ENCODE measurements at regions not wholly inside any gene's neighbourhood (a gene's known extent, or its start where the extent isn't known, plus 50 kb on each side); places are given as distances from the start of the nearest gene placed in this dataset.

DNA sequence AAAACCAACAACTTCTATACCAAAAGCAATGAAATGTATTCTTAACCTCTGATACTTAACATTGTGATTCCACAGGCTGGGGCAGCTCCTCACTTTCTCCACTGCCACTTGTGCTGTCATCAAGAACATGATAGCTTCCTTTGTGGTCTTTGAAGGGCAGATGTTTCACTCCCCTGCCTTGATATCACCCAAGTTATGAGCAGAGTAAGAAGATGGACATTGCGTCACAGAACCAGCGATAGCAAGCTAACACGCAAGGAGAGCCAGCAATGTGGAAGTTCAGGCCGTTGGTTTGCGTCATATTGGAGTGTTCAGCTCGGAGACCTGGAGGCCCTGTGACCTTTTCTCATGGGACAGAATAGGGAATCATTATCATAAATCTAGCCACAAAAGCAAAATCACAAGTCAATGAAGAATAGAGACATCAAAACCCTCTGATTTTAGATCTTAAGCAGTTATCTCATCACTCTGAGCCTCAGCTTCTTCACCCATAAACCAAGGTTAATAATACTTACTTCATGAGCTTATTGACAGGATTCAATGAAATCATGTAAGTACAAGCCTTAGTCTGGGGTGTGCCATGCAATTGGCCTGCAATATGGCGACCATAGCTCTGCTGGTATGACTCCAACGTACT, 183.8 kb upstream of the THBS1 start:
- Mint-ChIP-seq H3K4me3 (no peak overlapping the region), H3K36me3 (no peaks in the 10 kb centered on the region), H3K4me1 (no peaks in the 10 kb centered on the region), H3K9me3 (no peaks in the 10 kb centered on the region), H3K27me3 (ENCODE audit: low read depth) (no peaks in the 10 kb centered on the region), H3K27ac (no peak overlapping the region)
- DNase-seq (ENCODE audit: low spot score) (no peak), ATAC-seq (no peak)
- POLR2A ChIA-PET, result no interaction called here
- CTCF ChIA-PET, result interaction anchor here (0.7 kb wide), 1 partner anchor 360 kb away, joined by 3 read pairs; no protein-coding TSS in a partner anchor
- TF ChIP-seq RORB (CRISPR knock-in tag; IDR thresholded peaks at IDR 0.05) (no peak), ZNF416 (CRISPR knock-in tag; IDR thresholded peaks at IDR 0.05) (no peak), RELA (CRISPR knock-in tag; IDR thresholded peaks at IDR 0.05; ENCODE audit: borderline replicate concordance) (no peak), OVOL2 (CRISPR knock-in tag; IDR thresholded peaks at IDR 0.05; ENCODE audit: borderline replicate concordance) (no peak), TP53 (CRISPR knock-in tag; IDR thresholded peaks at IDR 0.05) (no peak), MXD4 (CRISPR knock-in tag; IDR thresholded peaks at IDR 0.05; ENCODE audit: borderline replicate concordance) (no peak), NFYB (CRISPR knock-in tag; conservative IDR thresholded peaks at IDR 0.05; ENCODE audit: low read depth) (no peak), HMGA2 (CRISPR knock-in tag; IDR thresholded peaks at IDR 0.05) (no peak), ZNF219 (CRISPR knock-in tag; IDR thresholded peaks at IDR 0.05; ENCODE audit: borderline replicate concordance) (no peak), ZNF317 (CRISPR knock-in tag; IDR thresholded peaks at IDR 0.05; ENCODE audit: borderline replicate concordance, low read depth) (no peak), GTF2I (CRISPR knock-in tag; conservative IDR thresholded peaks at IDR 0.05) (no peak), SMAD3 (CRISPR knock-in tag; IDR thresholded peaks at IDR 0.05; ENCODE audit: borderline replicate concordance) (no peak)
- TF ChIP-seq, protein P1, sequence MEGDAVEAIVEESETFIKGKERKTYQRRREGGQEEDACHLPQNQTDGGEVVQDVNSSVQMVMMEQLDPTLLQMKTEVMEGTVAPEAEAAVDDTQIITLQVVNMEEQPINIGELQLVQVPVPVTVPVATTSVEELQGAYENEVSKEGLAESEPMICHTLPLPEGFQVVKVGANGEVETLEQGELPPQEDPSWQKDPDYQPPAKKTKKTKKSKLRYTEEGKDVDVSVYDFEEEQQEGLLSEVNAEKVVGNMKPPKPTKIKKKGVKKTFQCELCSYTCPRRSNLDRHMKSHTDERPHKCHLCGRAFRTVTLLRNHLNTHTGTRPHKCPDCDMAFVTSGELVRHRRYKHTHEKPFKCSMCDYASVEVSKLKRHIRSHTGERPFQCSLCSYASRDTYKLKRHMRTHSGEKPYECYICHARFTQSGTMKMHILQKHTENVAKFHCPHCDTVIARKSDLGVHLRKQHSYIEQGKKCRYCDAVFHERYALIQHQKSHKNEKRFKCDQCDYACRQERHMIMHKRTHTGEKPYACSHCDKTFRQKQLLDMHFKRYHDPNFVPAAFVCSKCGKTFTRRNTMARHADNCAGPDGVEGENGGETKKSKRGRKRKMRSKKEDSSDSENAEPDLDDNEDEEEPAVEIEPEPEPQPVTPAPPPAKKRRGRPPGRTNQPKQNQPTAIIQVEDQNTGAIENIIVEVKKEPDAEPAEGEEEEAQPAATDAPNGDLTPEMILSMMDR (IDR thresholded peaks at IDR 0.05), result no peak
- TF ChIP-seq, protein P2, sequence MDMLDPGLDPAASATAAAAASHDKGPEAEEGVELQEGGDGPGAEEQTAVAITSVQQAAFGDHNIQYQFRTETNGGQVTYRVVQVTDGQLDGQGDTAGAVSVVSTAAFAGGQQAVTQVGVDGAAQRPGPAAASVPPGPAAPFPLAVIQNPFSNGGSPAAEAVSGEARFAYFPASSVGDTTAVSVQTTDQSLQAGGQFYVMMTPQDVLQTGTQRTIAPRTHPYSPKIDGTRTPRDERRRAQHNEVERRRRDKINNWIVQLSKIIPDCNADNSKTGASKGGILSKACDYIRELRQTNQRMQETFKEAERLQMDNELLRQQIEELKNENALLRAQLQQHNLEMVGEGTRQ (CRISPR knock-in tag; IDR thresholded peaks at IDR 0.05), result no peak
- TF ChIP-seq, protein P3, sequence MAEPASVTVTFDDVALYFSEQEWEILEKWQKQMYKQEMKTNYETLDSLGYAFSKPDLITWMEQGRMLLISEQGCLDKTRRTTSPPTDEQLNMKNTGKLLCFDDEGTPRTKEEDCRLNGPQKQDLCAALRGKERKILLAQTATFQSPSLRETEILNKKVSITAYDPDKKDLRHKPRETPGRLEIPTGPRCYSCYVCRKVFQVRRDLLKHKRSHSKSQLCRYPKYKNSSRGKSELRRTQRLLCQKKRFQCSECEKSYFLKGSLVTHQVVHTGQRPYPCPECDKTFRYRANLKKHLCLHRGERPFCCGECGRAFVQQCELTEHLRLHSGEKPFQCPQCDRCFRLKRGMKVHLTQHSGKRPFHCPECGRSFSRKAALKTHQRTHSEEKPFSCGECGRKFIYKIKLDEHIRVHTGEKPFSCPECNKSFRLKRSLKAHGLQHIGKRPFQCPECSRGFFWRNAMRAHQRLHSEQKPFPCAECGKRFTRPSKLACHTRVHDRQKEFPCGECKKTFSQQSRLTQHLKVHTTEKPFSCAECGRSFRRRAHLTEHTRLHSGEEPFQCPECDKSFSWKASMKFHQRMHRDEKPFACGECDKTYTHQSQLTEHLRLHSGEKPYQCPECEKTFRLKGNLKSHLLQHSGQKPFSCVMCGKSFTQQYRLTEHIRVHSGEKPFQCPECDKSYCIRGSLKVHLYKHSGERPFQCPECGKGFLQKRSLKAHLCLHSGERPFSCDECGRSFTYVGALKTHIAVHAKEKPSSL (CRISPR knock-in tag; conservative IDR thresholded peaks at IDR 0.05), result no peak
- TF ChIP-seq, protein P4, sequence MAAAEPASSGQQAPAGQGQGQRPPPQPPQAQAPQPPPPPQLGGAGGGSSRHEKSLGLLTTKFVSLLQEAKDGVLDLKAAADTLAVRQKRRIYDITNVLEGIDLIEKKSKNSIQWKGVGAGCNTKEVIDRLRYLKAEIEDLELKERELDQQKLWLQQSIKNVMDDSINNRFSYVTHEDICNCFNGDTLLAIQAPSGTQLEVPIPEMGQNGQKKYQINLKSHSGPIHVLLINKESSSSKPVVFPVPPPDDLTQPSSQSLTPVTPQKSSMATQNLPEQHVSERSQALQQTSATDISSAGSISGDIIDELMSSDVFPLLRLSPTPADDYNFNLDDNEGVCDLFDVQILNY (CRISPR knock-in tag; IDR thresholded peaks at IDR 0.05), result no peak

DNA sequence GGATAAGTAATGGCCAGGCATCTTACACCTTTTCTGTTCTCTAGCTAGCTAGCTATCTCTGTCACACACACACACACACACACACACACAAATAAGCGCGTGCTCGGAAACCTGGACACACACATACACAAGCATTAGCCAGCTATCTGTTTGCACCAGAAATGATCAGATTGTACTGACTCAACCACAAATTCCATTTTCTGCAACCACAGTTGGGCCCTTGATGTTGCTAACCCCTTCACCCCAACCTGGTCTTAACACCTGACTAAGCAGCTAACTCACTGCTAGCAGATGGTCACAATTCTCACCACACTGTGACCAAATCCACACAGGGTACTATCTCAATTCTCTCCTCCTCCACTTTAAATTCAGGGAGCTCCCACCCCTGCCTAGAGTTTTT, 183.0 kb upstream of the THBS1 start:
- Mint-ChIP-seq H3K9me3 (no peaks in the 10 kb centered on the region), H3K4me3 (no peak overlapping the region), H3K36me3 (no peaks in the 10 kb centered on the region), H3K27ac (no peak overlapping the region), H3K27me3 (ENCODE audit: low read depth) (no peaks in the 10 kb centered on the region), H3K4me1 (no peaks in the 10 kb centered on the region)
- DNase-seq (ENCODE audit: low spot score) (no peak), ATAC-seq (no peak)
- CTCF ChIA-PET, result no interaction called here
- POLR2A ChIA-PET, result no interaction called here
- no peak for TF ChIP-seq ZNF121 (CRISPR knock-in tag; IDR thresholded peaks at IDR 0.05)
- TF ChIP-seq, protein P5, sequence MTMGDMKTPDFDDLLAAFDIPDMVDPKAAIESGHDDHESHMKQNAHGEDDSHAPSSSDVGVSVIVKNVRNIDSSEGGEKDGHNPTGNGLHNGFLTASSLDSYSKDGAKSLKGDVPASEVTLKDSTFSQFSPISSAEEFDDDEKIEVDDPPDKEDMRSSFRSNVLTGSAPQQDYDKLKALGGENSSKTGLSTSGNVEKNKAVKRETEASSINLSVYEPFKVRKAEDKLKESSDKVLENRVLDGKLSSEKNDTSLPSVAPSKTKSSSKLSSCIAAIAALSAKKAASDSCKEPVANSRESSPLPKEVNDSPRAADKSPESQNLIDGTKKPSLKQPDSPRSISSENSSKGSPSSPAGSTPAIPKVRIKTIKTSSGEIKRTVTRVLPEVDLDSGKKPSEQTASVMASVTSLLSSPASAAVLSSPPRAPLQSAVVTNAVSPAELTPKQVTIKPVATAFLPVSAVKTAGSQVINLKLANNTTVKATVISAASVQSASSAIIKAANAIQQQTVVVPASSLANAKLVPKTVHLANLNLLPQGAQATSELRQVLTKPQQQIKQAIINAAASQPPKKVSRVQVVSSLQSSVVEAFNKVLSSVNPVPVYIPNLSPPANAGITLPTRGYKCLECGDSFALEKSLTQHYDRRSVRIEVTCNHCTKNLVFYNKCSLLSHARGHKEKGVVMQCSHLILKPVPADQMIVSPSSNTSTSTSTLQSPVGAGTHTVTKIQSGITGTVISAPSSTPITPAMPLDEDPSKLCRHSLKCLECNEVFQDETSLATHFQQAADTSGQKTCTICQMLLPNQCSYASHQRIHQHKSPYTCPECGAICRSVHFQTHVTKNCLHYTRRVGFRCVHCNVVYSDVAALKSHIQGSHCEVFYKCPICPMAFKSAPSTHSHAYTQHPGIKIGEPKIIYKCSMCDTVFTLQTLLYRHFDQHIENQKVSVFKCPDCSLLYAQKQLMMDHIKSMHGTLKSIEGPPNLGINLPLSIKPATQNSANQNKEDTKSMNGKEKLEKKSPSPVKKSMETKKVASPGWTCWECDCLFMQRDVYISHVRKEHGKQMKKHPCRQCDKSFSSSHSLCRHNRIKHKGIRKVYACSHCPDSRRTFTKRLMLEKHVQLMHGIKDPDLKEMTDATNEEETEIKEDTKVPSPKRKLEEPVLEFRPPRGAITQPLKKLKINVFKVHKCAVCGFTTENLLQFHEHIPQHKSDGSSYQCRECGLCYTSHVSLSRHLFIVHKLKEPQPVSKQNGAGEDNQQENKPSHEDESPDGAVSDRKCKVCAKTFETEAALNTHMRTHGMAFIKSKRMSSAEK (CRISPR knock-in tag; IDR thresholded peaks at IDR 0.05; ENCODE audit: borderline replicate concordance), result no peak
- TF ChIP-seq ZNF416 (CRISPR knock-in tag; IDR thresholded peaks at IDR 0.05), result no peak
- TF ChIP-seq, protein P6, sequence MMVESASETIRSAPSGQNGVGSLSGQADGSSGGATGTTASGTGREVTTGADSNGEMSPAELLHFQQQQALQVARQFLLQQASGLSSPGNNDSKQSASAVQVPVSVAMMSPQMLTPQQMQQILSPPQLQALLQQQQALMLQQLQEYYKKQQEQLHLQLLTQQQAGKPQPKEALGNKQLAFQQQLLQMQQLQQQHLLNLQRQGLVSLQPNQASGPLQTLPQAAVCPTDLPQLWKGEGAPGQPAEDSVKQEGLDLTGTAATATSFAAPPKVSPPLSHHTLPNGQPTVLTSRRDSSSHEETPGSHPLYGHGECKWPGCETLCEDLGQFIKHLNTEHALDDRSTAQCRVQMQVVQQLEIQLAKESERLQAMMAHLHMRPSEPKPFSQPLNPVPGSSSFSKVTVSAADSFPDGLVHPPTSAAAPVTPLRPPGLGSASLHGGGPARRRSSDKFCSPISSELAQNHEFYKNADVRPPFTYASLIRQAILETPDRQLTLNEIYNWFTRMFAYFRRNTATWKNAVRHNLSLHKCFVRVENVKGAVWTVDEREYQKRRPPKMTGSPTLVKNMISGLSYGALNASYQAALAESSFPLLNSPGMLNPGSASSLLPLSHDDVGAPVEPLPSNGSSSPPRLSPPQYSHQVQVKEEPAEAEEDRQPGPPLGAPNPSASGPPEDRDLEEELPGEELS (CRISPR knock-in tag; IDR thresholded peaks at IDR 0.05), result no peak
- TF ChIP-seq, protein P7, sequence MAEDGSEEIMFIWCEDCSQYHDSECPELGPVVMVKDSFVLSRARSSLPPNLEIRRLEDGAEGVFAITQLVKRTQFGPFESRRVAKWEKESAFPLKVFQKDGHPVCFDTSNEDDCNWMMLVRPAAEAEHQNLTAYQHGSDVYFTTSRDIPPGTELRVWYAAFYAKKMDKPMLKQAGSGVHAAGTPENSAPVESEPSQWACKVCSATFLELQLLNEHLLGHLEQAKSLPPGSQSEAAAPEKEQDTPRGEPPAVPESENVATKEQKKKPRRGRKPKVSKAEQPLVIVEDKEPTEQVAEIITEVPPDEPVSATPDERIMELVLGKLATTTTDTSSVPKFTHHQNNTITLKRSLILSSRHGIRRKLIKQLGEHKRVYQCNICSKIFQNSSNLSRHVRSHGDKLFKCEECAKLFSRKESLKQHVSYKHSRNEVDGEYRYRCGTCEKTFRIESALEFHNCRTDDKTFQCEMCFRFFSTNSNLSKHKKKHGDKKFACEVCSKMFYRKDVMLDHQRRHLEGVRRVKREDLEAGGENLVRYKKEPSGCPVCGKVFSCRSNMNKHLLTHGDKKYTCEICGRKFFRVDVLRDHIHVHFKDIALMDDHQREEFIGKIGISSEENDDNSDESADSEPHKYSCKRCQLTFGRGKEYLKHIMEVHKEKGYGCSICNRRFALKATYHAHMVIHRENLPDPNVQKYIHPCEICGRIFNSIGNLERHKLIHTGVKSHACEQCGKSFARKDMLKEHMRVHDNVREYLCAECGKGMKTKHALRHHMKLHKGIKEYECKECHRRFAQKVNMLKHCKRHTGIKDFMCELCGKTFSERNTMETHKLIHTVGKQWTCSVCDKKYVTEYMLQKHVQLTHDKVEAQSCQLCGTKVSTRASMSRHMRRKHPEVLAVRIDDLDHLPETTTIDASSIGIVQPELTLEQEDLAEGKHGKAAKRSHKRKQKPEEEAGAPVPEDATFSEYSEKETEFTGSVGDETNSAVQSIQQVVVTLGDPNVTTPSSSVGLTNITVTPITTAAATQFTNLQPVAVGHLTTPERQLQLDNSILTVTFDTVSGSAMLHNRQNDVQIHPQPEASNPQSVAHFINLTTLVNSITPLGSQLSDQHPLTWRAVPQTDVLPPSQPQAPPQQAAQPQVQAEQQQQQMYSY (CRISPR knock-in tag; IDR thresholded peaks at IDR 0.05), result no peak
